Esophagus squamous epithelium (tissue), 4 donors: ENCODE measurements at regions not wholly inside any gene's neighbourhood (a gene's known extent, or its start where the extent isn't known, plus 50 kb on each side); places are given as distances from the start of the nearest gene placed in this dataset.

ENCODE experiments used
- CTCF ChIP-seq, 6 experiments: fragments of 450-650 bp in 4 of 6; fragments of 200-600 bp in 2 of 6; sonication (generic) in 2 of 6; IDR thresholded peaks; one replicate each; pipeline ENCODE4 v1.5.1; 2016 to 2019; ENCODE audit warnings: antibody characterized with exemption in 6 of 6, mild to moderate bottlenecking in 4 of 6, moderate library complexity in 4 of 6
- POLR2A ChIP-seq, 4 donors: fragments of 450-650 bp; IDR thresholded peaks; one replicate each; pipeline ENCODE4 v1.6.1; 2017; ENCODE audit warnings: antibody characterized with exemption in 4 of 4, mild to moderate bottlenecking in 4 of 4, moderate library complexity in 3 of 4

- TF ChIP-seq POLR2A (IDR thresholded peaks at IDR 0.05) (no peak), CTCF (IDR thresholded peaks at IDR 0.05) (no peak)
Measured at GRCh38 chr19:23542562-23542961, 144.4 kb downstream of the ZNF675 start.
